Spleen (tissue), 7 donors: ENCODE measurements at regions not wholly inside any gene's neighbourhood (a gene's known extent, or its start where the extent isn't known, plus 50 kb on each side); places are given as distances from the start of the nearest gene placed in this dataset.

Experiments
- POLR2A ChIP-seq, 3 donors: fragments of 450-650 bp; IDR thresholded peaks; one replicate each; pipeline ENCODE4 v1.5.1; 2017; ENCODE audit warnings: antibody characterized with exemption in 3 of 3, mild to moderate bottlenecking in 1 of 3
- POLR2AphosphoS5 ChIP-seq, 3 donors: sonication (generic); formaldehyde crosslinking; IDR thresholded peaks; one replicate each; pipeline ENCODE4 v1.5.1; 2017; ENCODE audit warnings: antibody characterized with exemption in 3 of 3
- TF ChIP-seq, protein P1 (sequence below), 11 experiments: fragments of 200-600 bp in 7 of 11; fragments of 450-650 bp in 4 of 11; sonication (generic) in 4 of 11; IDR thresholded peaks in 8 of 11; conservative IDR thresholded peaks in 3 of 11; 1 replicate in 7 of 11; 2 replicates in 4 of 11; pipeline versions ENCODE4 v1.4.0 to v1.8.0; 2016 to 2021; ENCODE audit warnings: antibody characterized with exemption in 11 of 11, inconsistent platforms in 4 of 11, mild to moderate bottlenecking in 1 of 11
- donor health status: DM: no; HTN: no; CAD: no; lungs with moderate emphysema.
- donor health status: DM: no; HTN: no; CAD: no.
- donor health status: DM: no; HTN: no; CAD: no.

DNA sequence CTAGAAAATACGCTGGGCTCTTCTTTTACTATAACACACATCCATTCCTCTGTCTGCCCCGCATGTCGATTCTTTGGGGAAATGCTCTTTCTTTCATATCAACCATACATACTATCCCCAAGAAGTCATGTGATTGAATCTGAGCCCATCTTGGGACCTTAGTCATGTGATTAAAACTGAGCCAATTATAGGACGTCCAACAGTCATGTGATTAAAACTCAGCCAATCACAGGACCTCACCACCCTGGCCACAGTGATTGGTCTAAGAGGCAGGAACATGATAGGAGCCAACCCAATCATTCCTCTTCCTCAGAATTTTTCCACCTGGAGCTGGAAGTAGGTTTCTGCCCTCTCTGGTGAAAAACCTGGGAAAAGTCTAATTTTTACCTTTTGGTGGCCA lies 78.8 kb downstream of the TMEM114 start:
- TF ChIP-seq POLR2AphosphoS5 (IDR thresholded peaks at IDR 0.05), result no peak
- TF ChIP-seq, protein P1, sequence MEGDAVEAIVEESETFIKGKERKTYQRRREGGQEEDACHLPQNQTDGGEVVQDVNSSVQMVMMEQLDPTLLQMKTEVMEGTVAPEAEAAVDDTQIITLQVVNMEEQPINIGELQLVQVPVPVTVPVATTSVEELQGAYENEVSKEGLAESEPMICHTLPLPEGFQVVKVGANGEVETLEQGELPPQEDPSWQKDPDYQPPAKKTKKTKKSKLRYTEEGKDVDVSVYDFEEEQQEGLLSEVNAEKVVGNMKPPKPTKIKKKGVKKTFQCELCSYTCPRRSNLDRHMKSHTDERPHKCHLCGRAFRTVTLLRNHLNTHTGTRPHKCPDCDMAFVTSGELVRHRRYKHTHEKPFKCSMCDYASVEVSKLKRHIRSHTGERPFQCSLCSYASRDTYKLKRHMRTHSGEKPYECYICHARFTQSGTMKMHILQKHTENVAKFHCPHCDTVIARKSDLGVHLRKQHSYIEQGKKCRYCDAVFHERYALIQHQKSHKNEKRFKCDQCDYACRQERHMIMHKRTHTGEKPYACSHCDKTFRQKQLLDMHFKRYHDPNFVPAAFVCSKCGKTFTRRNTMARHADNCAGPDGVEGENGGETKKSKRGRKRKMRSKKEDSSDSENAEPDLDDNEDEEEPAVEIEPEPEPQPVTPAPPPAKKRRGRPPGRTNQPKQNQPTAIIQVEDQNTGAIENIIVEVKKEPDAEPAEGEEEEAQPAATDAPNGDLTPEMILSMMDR (IDR thresholded peaks at IDR 0.05 in 8 of 11, conservative IDR thresholded peaks at IDR 0.05 in 3 of 11), result no peak
- no peak for TF ChIP-seq POLR2A (IDR thresholded peaks at IDR 0.05)
